Caco-2 (cell line): ENCODE measurements at regions not wholly inside any gene's neighbourhood (a gene's known extent, or its start where the extent isn't known, plus 50 kb on each side); places are given as distances from the start of the nearest gene placed in this dataset.

Experiments
- BruUV-seq: library from RNA; stranded (reverse); fragments of 400-500 nt; replicated peaks from 2 replicates; lab custom pipeline; 2021; lab: Mats Ljungman, UMichigan
- CTCF ChIA-PET: fragments of 300-600 bp; sonication (Branson Sonifier 250); formaldehyde crosslinking; loops from one replicate; lab custom pipeline; 2022; ENCODE audit warnings: antibody characterized with exemption; lab: Charles Lee
- POLR2A ChIA-PET: fragments of 300-600 bp; sonication (Branson Sonifier 250); formaldehyde crosslinking; loops from one replicate; lab custom pipeline; 2022; ENCODE audit warnings: antibody characterized with exemption; lab: Charles Lee
- DNase-seq, 2 experiments: peaks; one replicate each; pipeline versions ENCODE4 v3.0.0 to v3.0.0-alpha.2; 2020 to 2022
- H3K27me3 ChIP-seq: replicated peaks from 2 replicates; pipeline ENCODE4 v1.6.0; 2011; ENCODE audit warnings: low read length; ENCODE audit not compliant: control insufficient read depth, insufficient read depth
- H3K36me3 ChIP-seq: 2 replicates; pipeline ENCODE4 v1.5.1; 2011; ENCODE audit warnings: low read length; ENCODE audit not compliant: control insufficient read depth, insufficient read depth
- H3K4me1 ChIP-seq: fragments of 250-450 bp; sonication (Bioruptor Pico); 2 replicates; pipeline ENCODE4 v1.5.1; 2020; ENCODE audit warnings: mild to moderate bottlenecking
- H3K4me3 ChIP-seq: 2 replicates; pipeline ENCODE4 v1.5.1; 2011; ENCODE audit warnings: low read depth, mild to moderate bottlenecking, control low read depth, low read length
- H3K9me3 ChIP-seq: fragments of 250-450 bp; sonication (Bioruptor Pico); 2 replicates; pipeline ENCODE4 v1.5.1; 2020; ENCODE audit warnings: mild to moderate bottlenecking, moderate library complexity
- H3K27ac Mint-ChIP-seq: one replicate; pipeline ENCODE4 v1.8.0; 2022; ENCODE audit warnings: mixed read lengths; ENCODE audit not compliant: unreplicated experiment
- H3K27me3 Mint-ChIP-seq: one replicate; pipeline ENCODE4 v1.8.0; 2022; ENCODE audit warnings: mixed read lengths; ENCODE audit not compliant: insufficient read depth, unreplicated experiment
- H3K36me3 Mint-ChIP-seq: one replicate; pipeline ENCODE4 v1.8.0; 2022; ENCODE audit warnings: mild to moderate bottlenecking, mixed read lengths; ENCODE audit not compliant: insufficient read depth, unreplicated experiment
- H3K4me1 Mint-ChIP-seq: one replicate; pipeline ENCODE4 v1.8.0; 2022; ENCODE audit warnings: low read depth, mixed read lengths; ENCODE audit not compliant: unreplicated experiment
- H3K4me3 Mint-ChIP-seq: one replicate; pipeline ENCODE4 v1.8.0; 2022; ENCODE audit warnings: mild to moderate bottlenecking, moderate library complexity, mixed read lengths; ENCODE audit not compliant: unreplicated experiment
- H3K9me3 Mint-ChIP-seq: one replicate; pipeline ENCODE4 v1.8.0; 2022; ENCODE audit warnings: mixed read lengths; ENCODE audit not compliant: unreplicated experiment
- intact Hi-C: fragments of 100-400 bp; cut with micrococcal nuclease; formaldehyde crosslinking; loops from one replicate; pipeline ENCODE4 v1.10.0; 2022; ENCODE audit not compliant: unreplicated experiment
- TF ChIP-seq, protein P1 (sequence below), 2 experiments: fragments of 200-600 bp in 1 of 2; IDR thresholded peaks; 1 replicate in 1 of 2; 2 replicates in 1 of 2; pipeline versions ENCODE4 v1.5.1 to v1.8.0; 2011 to 2022; ENCODE audit warnings: antibody characterized with exemption in 1 of 2, control low read depth in 1 of 2, inconsistent platforms in 1 of 2, low read depth in 1 of 2, low read length in 1 of 2, mild to moderate bottlenecking in 1 of 2, moderate library complexity in 1 of 2; ENCODE audit not compliant: insufficient read depth in 1 of 2, severe bottlenecking in 1 of 2, unreplicated experiment in 1 of 2

DNA sequence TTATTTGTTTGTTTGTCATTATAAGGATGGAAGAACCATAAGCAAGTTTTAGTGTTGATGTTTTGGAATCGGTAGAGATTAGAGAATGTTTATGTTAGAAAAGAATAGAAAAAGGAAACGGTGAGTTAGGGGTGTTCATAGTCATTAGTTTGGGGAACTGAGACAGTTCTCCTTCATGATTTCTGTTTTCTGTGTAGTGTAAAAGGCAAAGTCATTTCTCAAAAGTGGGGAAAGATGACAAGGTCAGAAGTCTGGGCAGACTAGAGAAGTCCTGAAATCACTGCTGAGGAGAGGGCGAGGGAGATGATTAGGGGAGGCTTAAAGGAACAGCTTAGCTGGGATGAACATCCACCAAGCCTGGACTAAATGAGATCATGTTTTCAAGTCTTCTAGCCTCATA is 498.9 kb downstream of the TTLL7 start:
- intact Hi-C loops = no loop called here
- ChIA-PET POLR2A (no interaction called here), CTCF (no interaction called here)
- Histone ChIP-seq H3K27me3 (no peaks in the 10 kb centered on the region), H3K4me1 (no peaks in the 10 kb centered on the region), H3K4me3 (no peak overlapping the region), H3K36me3 (no peaks in the 10 kb centered on the region), H3K9me3 (no peaks in the 10 kb centered on the region)
- TF ChIP-seq, protein P1, sequence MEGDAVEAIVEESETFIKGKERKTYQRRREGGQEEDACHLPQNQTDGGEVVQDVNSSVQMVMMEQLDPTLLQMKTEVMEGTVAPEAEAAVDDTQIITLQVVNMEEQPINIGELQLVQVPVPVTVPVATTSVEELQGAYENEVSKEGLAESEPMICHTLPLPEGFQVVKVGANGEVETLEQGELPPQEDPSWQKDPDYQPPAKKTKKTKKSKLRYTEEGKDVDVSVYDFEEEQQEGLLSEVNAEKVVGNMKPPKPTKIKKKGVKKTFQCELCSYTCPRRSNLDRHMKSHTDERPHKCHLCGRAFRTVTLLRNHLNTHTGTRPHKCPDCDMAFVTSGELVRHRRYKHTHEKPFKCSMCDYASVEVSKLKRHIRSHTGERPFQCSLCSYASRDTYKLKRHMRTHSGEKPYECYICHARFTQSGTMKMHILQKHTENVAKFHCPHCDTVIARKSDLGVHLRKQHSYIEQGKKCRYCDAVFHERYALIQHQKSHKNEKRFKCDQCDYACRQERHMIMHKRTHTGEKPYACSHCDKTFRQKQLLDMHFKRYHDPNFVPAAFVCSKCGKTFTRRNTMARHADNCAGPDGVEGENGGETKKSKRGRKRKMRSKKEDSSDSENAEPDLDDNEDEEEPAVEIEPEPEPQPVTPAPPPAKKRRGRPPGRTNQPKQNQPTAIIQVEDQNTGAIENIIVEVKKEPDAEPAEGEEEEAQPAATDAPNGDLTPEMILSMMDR (IDR thresholded peaks at IDR 0.05; ENCODE audit: insufficient read depth in 1 of 2, low read depth in 1 of 2, low read length in 1 of 2, severe bottlenecking in 1 of 2, unreplicated experiment in 1 of 2) = no peak
- H3K9me3 Mint-ChIP-seq = no peaks in the 10 kb centered on the region
- no peaks in the 10 kb centered on the region for H3K27me3 Mint-ChIP-seq
- no peak overlapping the region for H3K4me3 Mint-ChIP-seq
- no peak for DNase-seq
- no TSS peak for BruUV-seq
- H3K4me1 Mint-ChIP-seq = peaks cover 17% of the 10 kb centered on the region
- no peaks in the 10 kb centered on the region for H3K36me3 Mint-ChIP-seq
- no peak overlapping the region for H3K27ac Mint-ChIP-seq

DNA sequence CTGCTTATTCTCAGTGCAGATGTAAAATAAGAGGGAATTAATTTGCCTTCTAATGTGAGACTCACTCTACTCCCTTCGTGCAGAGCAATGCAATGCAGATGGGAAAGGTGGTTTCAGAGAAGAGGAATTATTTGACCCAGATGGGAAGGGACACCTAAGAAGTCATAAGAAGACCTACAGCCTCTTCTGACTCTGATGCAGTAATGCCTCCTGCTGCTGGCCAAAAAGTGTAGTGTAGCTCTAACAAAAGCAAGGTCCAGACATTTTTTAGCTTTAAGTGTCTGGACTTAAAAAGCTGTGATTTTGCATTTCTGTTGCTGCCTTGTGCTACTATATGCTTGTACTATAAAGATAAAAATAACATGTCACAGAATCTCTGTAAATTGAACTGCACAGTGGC is 501.4 kb downstream of the TTLL7 start:
- intact Hi-C loops = no loop called here
- Mint-ChIP-seq H3K4me3 (no peak overlapping the region), H3K27ac (no peak overlapping the region), H3K27me3 (no peaks in the 10 kb centered on the region), H3K9me3 (no peaks in the 10 kb centered on the region), H3K36me3 (no peaks in the 10 kb centered on the region), H3K4me1 (peaks cover 17% of the 10 kb centered on the region)
- TF ChIP-seq, protein P1 (IDR thresholded peaks at IDR 0.05; ENCODE audit: insufficient read depth in 1 of 2, low read depth in 1 of 2, low read length in 1 of 2, severe bottlenecking in 1 of 2, unreplicated experiment in 1 of 2) = no peak
- H3K4me1 ChIP-seq = no peaks in the 10 kb centered on the region
- ChIA-PET POLR2A (no interaction called here), CTCF (no interaction called here)
- no peak for DNase-seq
- no TSS peak for BruUV-seq
- H3K36me3 ChIP-seq = no peaks in the 10 kb centered on the region
- H3K27me3 ChIP-seq = no peaks in the 10 kb centered on the region
- no peak overlapping the region for H3K4me3 ChIP-seq
- no peaks in the 10 kb centered on the region for H3K9me3 ChIP-seq

DNA sequence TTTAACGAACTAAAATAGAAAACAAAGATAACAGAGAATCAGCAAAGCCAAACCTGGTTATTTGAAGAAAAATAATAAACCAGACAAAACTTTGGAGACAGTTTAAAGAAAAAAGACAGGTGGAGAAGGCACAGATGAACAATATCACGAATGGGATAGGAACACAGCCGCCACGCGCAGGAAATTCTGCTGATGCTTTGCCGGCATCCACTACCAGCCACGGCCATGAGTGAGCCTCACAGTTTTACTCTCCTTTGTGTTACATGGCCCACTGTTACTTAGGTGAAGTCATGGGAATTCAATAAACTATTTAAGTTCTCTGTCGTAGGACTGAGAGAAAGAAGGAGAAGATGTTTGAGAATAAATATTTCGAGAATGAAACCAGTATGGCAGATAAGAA is 503.4 kb downstream of the TTLL7 start:
- no peak for DNase-seq
- Mint-ChIP-seq H3K9me3 (no peaks in the 10 kb centered on the region), H3K4me1 (peaks cover 7% of the 10 kb centered on the region), H3K36me3 (no peaks in the 10 kb centered on the region), H3K4me3 (no peak overlapping the region), H3K27me3 (no peaks in the 10 kb centered on the region), H3K27ac (no peak overlapping the region)
- Histone ChIP-seq H3K4me1 (no peaks in the 10 kb centered on the region), H3K9me3 (no peaks in the 10 kb centered on the region), H3K36me3 (no peaks in the 10 kb centered on the region), H3K27me3 (no peaks in the 10 kb centered on the region), H3K4me3 (no peak overlapping the region)
- BruUV-seq = no TSS peak
- TF ChIP-seq, protein P1 (IDR thresholded peaks at IDR 0.05; ENCODE audit: insufficient read depth in 1 of 2, low read depth in 1 of 2, low read length in 1 of 2, severe bottlenecking in 1 of 2, unreplicated experiment in 1 of 2) = no peak
- POLR2A ChIA-PET = no interaction called here
- CTCF ChIA-PET = no interaction called here
- intact Hi-C loops = no loop called here
